Ishikawa (cell line): ENCODE measurements at regions not wholly inside any gene's neighbourhood (a gene's known extent, or its start where the extent isn't known, plus 50 kb on each side); places are given as distances from the start of the nearest gene placed in this dataset.

Source experiments
- CEBPB ChIP-seq: IDR thresholded peaks from 2 replicates; pipeline ENCODE4 v1.6.1; 2012
- CREB1 ChIP-seq: IDR thresholded peaks from 2 replicates; pipeline ENCODE4 v1.6.1; 2012; ENCODE audit warnings: low read depth
- EGR1 ChIP-seq: IDR thresholded peaks from 2 replicates; pipeline ENCODE4 v1.6.1; 2012
- EP300 ChIP-seq: IDR thresholded peaks from 2 replicates; pipeline ENCODE4 v1.6.1; 2012; ENCODE audit warnings: borderline replicate concordance
- FOXM1 ChIP-seq: IDR thresholded peaks from 2 replicates; pipeline ENCODE4 v1.6.1; 2012; ENCODE audit warnings: low read depth, borderline replicate concordance
- MAX ChIP-seq: IDR thresholded peaks from 2 replicates; pipeline ENCODE4 v1.6.1; 2012
- NFIC ChIP-seq: IDR thresholded peaks from 2 replicates; pipeline ENCODE4 v1.6.1; 2012
- RAD21 ChIP-seq: IDR thresholded peaks from 2 replicates; pipeline ENCODE4 v1.6.1; 2012; ENCODE audit warnings: low read depth
- REST ChIP-seq: IDR thresholded peaks from 2 replicates; pipeline ENCODE4 v1.6.1; 2012; ENCODE audit warnings: low read depth, mild to moderate bottlenecking
- TAF1 ChIP-seq: IDR thresholded peaks from 2 replicates; pipeline ENCODE4 v1.6.1; 2012; ENCODE audit warnings: low read depth, mild to moderate bottlenecking
- TCF12 ChIP-seq: IDR thresholded peaks from 2 replicates; pipeline ENCODE4 v1.6.1; 2012; ENCODE audit warnings: low read depth
- TEAD4 ChIP-seq: IDR thresholded peaks from 2 replicates; pipeline ENCODE4 v1.6.1; 2012
- USF1 ChIP-seq: IDR thresholded peaks from 2 replicates; pipeline ENCODE4 v1.6.1; 2012
- YY1 ChIP-seq: IDR thresholded peaks from 2 replicates; pipeline ENCODE4 v1.6.1; 2012; ENCODE audit warnings: low read depth
- ZBTB7A ChIP-seq: IDR thresholded peaks from 2 replicates; pipeline ENCODE4 v1.6.1; 2012; ENCODE audit warnings: low read depth

- no peak for TF ChIP-seq TCF12
- no peak for TF ChIP-seq MAX
- no peak for TF ChIP-seq EGR1
- TF ChIP-seq CEBPB = no peak
- TF ChIP-seq TEAD4 = no peak
- no peak for TF ChIP-seq USF1
- no peak for TF ChIP-seq ZBTB7A
- TF ChIP-seq TAF1 = no peak
- TF ChIP-seq FOXM1 = no peak
- TF ChIP-seq REST = no peak
- TF ChIP-seq NFIC = no peak
- TF ChIP-seq EP300 = no peak
- TF ChIP-seq CREB1 = no peak
- TF ChIP-seq RAD21 = no peak
- TF ChIP-seq YY1 = no peak
These were observed 167.4 kb downstream of the PTPN20 start for GRCh38 chr10:47078393-47079203.

- TF ChIP-seq EGR1 = no peak
- no peak for TF ChIP-seq ZBTB7A
- TF ChIP-seq TEAD4 = no peak
- no peak for TF ChIP-seq CEBPB
- TF ChIP-seq TCF12 = no peak
These were observed 168.0 kb downstream of the PTPN20 start for GRCh38 chr10:47079204-47079580.

GRCh38 chr10:47081264-47081663 is 170.0 kb downstream of the PTPN20 start:
- TF ChIP-seq EP300 = no peak
- TF ChIP-seq CEBPB = no peak
- no peak for TF ChIP-seq EGR1

- TF ChIP-seq USF1 (no peak), YY1 (no peak), EGR1 (no peak), TEAD4 (no peak), NFIC (no peak), REST (no peak), CREB1 (no peak), EP300 (no peak)
These were observed 171.0 kb downstream of the PTPN20 start for GRCh38 chr10:47082055-47082784.

- no peak for TF ChIP-seq CREB1
- TF ChIP-seq TEAD4 = no peak
- TF ChIP-seq TCF12 = no peak
- no peak for TF ChIP-seq ZBTB7A
- TF ChIP-seq CEBPB = no peak
- no peak for TF ChIP-seq MAX
- no peak for TF ChIP-seq REST
These were observed 176.4 kb downstream of the PTPN20 start for GRCh38 chr10:47087667-47088066.
